Ishikawa (cell line): ENCODE measurements at regions not wholly inside any gene's neighbourhood (a gene's known extent, or its start where the extent isn't known, plus 50 kb on each side); places are given as distances from the start of the nearest gene placed in this dataset.

Experiments
- CEBPB ChIP-seq: IDR thresholded peaks from 2 replicates; pipeline ENCODE4 v1.6.1; 2012
- CREB1 ChIP-seq: IDR thresholded peaks from 2 replicates; pipeline ENCODE4 v1.6.1; 2012; ENCODE audit warnings: low read depth
- EGR1 ChIP-seq: IDR thresholded peaks from 2 replicates; pipeline ENCODE4 v1.6.1; 2012
- EP300 ChIP-seq: IDR thresholded peaks from 2 replicates; pipeline ENCODE4 v1.6.1; 2012; ENCODE audit warnings: borderline replicate concordance
- FOXM1 ChIP-seq: IDR thresholded peaks from 2 replicates; pipeline ENCODE4 v1.6.1; 2012; ENCODE audit warnings: low read depth, borderline replicate concordance
- NFIC ChIP-seq: IDR thresholded peaks from 2 replicates; pipeline ENCODE4 v1.6.1; 2012
- RAD21 ChIP-seq: IDR thresholded peaks from 2 replicates; pipeline ENCODE4 v1.6.1; 2012; ENCODE audit warnings: low read depth
- TAF1 ChIP-seq: IDR thresholded peaks from 2 replicates; pipeline ENCODE4 v1.6.1; 2012; ENCODE audit warnings: low read depth, mild to moderate bottlenecking
- TCF12 ChIP-seq: IDR thresholded peaks from 2 replicates; pipeline ENCODE4 v1.6.1; 2012; ENCODE audit warnings: low read depth
- TEAD4 ChIP-seq: IDR thresholded peaks from 2 replicates; pipeline ENCODE4 v1.6.1; 2012
- YY1 ChIP-seq: IDR thresholded peaks from 2 replicates; pipeline ENCODE4 v1.6.1; 2012; ENCODE audit warnings: low read depth
- ZBTB7A ChIP-seq: IDR thresholded peaks from 2 replicates; pipeline ENCODE4 v1.6.1; 2012; ENCODE audit warnings: low read depth
- TF ChIP-seq, protein P1 (sequence below): IDR thresholded peaks from 2 replicates; pipeline ENCODE4 v1.6.1; 2012
- TF ChIP-seq, protein P2 (sequence below): IDR thresholded peaks from 2 replicates; pipeline ENCODE4 v1.6.1; 2012
- TF ChIP-seq, protein P3 (sequence below): IDR thresholded peaks from 2 replicates; pipeline ENCODE4 v1.6.1; 2012; ENCODE audit warnings: low read depth, mild to moderate bottlenecking

DNA sequence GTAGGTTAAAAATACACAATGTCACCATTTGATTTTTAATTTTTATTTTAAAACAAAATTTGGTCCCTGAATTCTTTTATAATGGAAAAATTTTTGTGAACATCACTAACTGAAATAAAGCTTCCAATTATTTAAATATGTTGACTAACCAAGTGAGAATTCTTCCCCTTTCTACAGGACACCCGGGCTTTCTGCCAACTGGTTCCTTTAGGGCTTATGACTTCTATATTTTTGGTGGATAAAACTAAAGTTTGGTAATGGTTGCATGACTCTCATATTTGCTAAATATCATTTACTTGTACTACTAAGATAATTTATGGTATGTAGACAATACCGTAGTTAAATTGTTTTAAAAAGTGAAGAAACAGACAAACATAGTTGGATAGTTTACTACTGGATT is 291.0 kb upstream of the DOK6 start:
- TF ChIP-seq ZBTB7A = no peak
- TF ChIP-seq CREB1 = no peak
- TF ChIP-seq YY1 = no peak
- TF ChIP-seq, protein P1, sequence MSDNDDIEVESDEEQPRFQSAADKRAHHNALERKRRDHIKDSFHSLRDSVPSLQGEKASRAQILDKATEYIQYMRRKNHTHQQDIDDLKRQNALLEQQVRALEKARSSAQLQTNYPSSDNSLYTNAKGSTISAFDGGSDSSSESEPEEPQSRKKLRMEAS = no peak
- TF ChIP-seq, protein P2, sequence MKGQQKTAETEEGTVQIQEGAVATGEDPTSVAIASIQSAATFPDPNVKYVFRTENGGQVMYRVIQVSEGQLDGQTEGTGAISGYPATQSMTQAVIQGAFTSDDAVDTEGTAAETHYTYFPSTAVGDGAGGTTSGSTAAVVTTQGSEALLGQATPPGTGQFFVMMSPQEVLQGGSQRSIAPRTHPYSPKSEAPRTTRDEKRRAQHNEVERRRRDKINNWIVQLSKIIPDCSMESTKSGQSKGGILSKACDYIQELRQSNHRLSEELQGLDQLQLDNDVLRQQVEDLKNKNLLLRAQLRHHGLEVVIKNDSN = no peak
- no peak for TF ChIP-seq EP300
- no peak for TF ChIP-seq NFIC
- TF ChIP-seq TAF1 = no peak
- TF ChIP-seq RAD21 = no peak
- TF ChIP-seq FOXM1 = no peak
- TF ChIP-seq TEAD4 = no peak
- TF ChIP-seq EGR1 = no peak
- TF ChIP-seq, protein P3, sequence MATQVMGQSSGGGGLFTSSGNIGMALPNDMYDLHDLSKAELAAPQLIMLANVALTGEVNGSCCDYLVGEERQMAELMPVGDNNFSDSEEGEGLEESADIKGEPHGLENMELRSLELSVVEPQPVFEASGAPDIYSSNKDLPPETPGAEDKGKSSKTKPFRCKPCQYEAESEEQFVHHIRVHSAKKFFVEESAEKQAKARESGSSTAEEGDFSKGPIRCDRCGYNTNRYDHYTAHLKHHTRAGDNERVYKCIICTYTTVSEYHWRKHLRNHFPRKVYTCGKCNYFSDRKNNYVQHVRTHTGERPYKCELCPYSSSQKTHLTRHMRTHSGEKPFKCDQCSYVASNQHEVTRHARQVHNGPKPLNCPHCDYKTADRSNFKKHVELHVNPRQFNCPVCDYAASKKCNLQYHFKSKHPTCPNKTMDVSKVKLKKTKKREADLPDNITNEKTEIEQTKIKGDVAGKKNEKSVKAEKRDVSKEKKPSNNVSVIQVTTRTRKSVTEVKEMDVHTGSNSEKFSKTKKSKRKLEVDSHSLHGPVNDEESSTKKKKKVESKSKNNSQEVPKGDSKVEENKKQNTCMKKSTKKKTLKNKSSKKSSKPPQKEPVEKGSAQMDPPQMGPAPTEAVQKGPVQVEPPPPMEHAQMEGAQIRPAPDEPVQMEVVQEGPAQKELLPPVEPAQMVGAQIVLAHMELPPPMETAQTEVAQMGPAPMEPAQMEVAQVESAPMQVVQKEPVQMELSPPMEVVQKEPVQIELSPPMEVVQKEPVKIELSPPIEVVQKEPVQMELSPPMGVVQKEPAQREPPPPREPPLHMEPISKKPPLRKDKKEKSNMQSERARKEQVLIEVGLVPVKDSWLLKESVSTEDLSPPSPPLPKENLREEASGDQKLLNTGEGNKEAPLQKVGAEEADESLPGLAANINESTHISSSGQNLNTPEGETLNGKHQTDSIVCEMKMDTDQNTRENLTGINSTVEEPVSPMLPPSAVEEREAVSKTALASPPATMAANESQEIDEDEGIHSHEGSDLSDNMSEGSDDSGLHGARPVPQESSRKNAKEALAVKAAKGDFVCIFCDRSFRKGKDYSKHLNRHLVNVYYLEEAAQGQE = no peak
- TF ChIP-seq TCF12 = no peak
- TF ChIP-seq CEBPB = no peak

DNA sequence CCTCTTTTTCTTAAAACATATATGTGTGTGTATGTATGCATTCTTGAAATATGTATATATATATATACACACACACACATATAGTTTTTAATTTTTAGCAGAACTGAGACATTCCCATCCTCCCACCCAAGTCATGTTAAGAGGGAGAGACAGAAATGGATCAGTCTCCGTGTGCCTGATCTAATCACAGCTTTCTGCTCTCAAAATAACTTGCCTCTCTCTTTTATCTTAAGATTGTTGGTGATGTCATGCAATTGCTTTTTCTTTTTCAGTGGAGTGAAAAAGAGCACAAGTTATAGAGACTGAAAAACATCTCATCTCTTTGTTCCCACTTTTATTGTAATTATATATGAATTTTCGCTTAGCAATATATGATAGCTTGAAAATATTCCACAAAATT is 279.9 kb upstream of the DOK6 start:
- TF ChIP-seq EP300 (no peak), CEBPB (no peak), YY1 (no peak), TEAD4 (no peak), CREB1 (no peak), TCF12 (no peak), TAF1 (no peak), ZBTB7A (no peak), RAD21 (no peak), FOXM1 (no peak), NFIC (no peak)
- TF ChIP-seq, protein P2 = no peak
- TF ChIP-seq, protein P3 = no peak
- TF ChIP-seq, protein P1 = no peak

DNA sequence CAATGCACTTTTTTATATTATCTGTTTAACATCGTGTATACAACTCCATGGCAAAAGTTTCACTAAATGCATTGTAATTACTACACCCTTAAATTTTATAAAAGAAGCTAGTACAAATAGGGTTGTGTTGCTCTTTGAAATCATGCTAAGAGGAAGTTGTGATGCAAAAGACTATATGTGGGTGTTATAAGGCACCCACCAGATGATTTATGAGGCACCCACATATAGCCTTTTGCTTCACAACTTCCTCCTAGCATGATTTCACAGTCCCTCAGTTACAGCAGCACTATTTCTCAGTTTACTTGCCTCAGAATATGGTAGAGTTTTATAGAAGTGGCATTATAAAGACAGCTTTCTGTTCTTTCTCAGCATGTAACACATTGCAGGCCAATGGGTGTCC is 277.3 kb upstream of the DOK6 start:
- TF ChIP-seq FOXM1 (no peak), TEAD4 (no peak), EP300 (no peak), TCF12 (no peak), ZBTB7A (no peak), YY1 (no peak), CREB1 (no peak), TAF1 (no peak)
- TF ChIP-seq, protein P1 = no peak
- TF ChIP-seq, protein P3 = no peak

DNA sequence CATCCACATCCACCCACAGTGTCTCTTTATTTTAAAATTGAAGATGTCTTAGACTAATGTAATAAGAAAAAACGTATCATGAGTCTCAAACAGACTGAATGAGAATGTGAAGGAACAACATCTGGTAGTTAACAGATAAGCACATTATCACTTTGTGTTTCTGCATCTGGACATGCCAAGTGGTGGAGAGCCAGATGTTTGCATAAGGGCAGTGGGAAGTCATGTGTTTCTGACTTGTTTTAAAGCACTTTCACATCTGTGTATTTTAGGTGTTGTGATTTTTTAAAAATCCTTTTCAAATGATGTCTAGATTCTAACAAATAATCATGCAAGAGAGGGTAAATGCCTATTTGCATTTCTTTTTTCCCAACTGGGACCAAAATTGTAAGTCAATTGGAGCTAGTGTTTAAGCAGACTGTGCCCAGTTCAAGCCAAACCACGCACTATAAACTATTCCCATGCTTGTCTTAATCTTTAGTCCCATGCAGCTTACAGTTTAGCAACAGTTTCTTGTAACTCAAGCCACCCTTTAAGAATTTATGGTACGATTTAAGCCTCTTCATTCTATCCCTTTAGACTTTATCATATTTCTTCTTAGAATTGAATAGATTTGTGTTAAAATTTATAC is 272.7 kb upstream of the DOK6 start:
- TF ChIP-seq, protein P1 = no peak
- TF ChIP-seq, protein P2 = no peak
- no peak for TF ChIP-seq RAD21
- TF ChIP-seq EP300 = no peak
- no peak for TF ChIP-seq CEBPB
- TF ChIP-seq CREB1 = no peak
